ENCODE measurements at regions not wholly inside any gene's neighbourhood (a gene's known extent, or its start where the extent isn't known, plus 50 kb on each side); places are given as distances from the start of the nearest gene placed in this dataset.

DNA sequence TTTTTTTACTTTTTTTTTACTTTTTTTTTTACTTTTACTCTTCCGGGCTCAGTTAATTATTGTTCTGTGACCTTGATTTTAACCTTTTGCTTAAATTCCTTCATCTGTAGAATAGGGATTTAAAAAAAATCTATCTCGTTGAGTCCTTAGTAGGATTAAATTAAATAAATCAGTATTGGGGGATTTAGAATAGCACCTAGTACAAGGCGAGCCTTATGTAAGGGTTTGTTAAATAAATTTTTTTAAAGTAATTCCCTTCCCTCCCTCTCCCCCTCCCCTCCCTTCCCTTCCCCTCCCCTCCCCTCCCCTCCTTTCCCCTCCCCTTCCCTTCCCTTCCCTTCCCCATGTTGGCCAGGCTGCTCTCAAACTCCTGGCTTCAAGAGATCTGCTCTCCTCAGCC is 287.2 kb upstream of the KCNH8 start:
- H3K27me3 ChIP-seq (ENCODE audit: control insufficient read depth, insufficient read depth, low read length): no peaks in the 10 kb centered on the region
- intact Hi-C loops (cut with micrococcal nuclease) (no loop called here), dilution Hi-C loops (cut with HindIII; ENCODE audit: low sequenced_read_pairs, unreplicated experiment) (no loop called here), in situ Hi-C loops (cut with MboI; ENCODE audit: low sequenced_read_pairs) (no loop called here)
- H4K91ac ChIP-seq (ENCODE audit: insufficient read depth, low read depth, low read length): no peak overlapping the region
- no peaks in the 10 kb centered on the region for H4K20me1 ChIP-seq (ENCODE audit: insufficient read depth, low read length)
- H3K9me3 ChIP-seq (ENCODE audit: control insufficient read depth, insufficient read depth, low read length): peaks cover 7% of the 10 kb centered on the region; the same call in 1 of the 2 replicates
- H4K8ac ChIP-seq (ENCODE audit: low read depth in 2 of 2, low read length in 2 of 2): no peak overlapping the region
- H3K56ac ChIP-seq (ENCODE audit: extremely low read depth, insufficient read depth, low read length): no peak overlapping the region
- H2BK120ac ChIP-seq (ENCODE audit: low read depth, low read length): no peak overlapping the region
- H3K9me1 ChIP-seq (ENCODE audit: insufficient read depth, low read length): no peaks in the 10 kb centered on the region
- no peak overlapping the region for H3K23ac ChIP-seq (ENCODE audit: low read depth, low read length)
- H2BK20ac ChIP-seq (ENCODE audit: low read depth, low read length): no peak overlapping the region
- TF ChIP-seq RCOR1 (IDR thresholded peaks at IDR 0.05; ENCODE audit: insufficient replicate concordance, low read length): no peak
- TF ChIP-seq CHD1 (IDR thresholded peaks at IDR 0.05; ENCODE audit: low read depth, low read length): no peak
- TF ChIP-seq, protein P1, sequence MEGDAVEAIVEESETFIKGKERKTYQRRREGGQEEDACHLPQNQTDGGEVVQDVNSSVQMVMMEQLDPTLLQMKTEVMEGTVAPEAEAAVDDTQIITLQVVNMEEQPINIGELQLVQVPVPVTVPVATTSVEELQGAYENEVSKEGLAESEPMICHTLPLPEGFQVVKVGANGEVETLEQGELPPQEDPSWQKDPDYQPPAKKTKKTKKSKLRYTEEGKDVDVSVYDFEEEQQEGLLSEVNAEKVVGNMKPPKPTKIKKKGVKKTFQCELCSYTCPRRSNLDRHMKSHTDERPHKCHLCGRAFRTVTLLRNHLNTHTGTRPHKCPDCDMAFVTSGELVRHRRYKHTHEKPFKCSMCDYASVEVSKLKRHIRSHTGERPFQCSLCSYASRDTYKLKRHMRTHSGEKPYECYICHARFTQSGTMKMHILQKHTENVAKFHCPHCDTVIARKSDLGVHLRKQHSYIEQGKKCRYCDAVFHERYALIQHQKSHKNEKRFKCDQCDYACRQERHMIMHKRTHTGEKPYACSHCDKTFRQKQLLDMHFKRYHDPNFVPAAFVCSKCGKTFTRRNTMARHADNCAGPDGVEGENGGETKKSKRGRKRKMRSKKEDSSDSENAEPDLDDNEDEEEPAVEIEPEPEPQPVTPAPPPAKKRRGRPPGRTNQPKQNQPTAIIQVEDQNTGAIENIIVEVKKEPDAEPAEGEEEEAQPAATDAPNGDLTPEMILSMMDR (conservative IDR thresholded peaks at IDR 0.05; ENCODE audit: low read depth, low read length): no peak
- TF ChIP-seq SMC3 (IDR thresholded peaks at IDR 0.05; ENCODE audit: low read depth, low read length): no peak
- TF ChIP-seq POLR2A (IDR thresholded peaks at IDR 0.05; ENCODE audit: low read depth, low read length): no peak
- no peak overlapping the region for H2AK5ac ChIP-seq (ENCODE audit: low read depth, low read length)
- POLR2A ChIA-PET (ENCODE audit: unreplicated experiment): no interaction called here
- no peak overlapping the region for H4K5ac ChIP-seq (ENCODE audit: low read depth, low read length)
- ATAC-seq (ENCODE audit: low read depth) (no peak), DNase-seq (no peak)
- H3K18ac ChIP-seq (ENCODE audit: low read depth, low read length): no peak overlapping the region
- no TSS peak for BruUV-seq (replicated peaks)
- H3K14ac ChIP-seq (replicated peaks; ENCODE audit: low read depth, low read length): no peak overlapping the region
- H3K79me1 ChIP-seq (ENCODE audit: low read depth in 1 of 2, low read length in 2 of 2): no peaks in the 10 kb centered on the region
- H3K4me1 ChIP-seq (ENCODE audit: control insufficient read depth, insufficient read depth, low read length): no peaks in the 10 kb centered on the region
- H3K4me3 ChIP-seq (ENCODE audit: insufficient read depth, low read depth, low read length): no peak overlapping the region
- no peak overlapping the region for H3K27ac ChIP-seq (ENCODE audit: insufficient read depth, low read length)
- H2BK5ac ChIP-seq (ENCODE audit: low read depth, low read length, poor library complexity, severe bottlenecking): no peak overlapping the region
- no peak overlapping the region for H2BK15ac ChIP-seq (ENCODE audit: low read depth, low read length)
- no peak overlapping the region for H2AFZ ChIP-seq (replicated peaks; ENCODE audit: low read length, poor library complexity)
- H3K4me2 ChIP-seq (ENCODE audit: low read depth, low read length): no peak overlapping the region
- CTCF ChIA-PET: interaction anchor here (0.7 kb wide), 1 partner anchor 351 kb away, joined by 4 read pairs; no protein-coding TSS in a partner anchor
- no peak overlapping the region for H3K9ac ChIP-seq (ENCODE audit: low read depth, low read length)
- no peak overlapping the region for H3K4ac ChIP-seq (ENCODE audit: low read depth, low read length)
- no peak overlapping the region for H2AK9ac ChIP-seq (replicated peaks; ENCODE audit: low read depth, low read length, poor library complexity)
- no CpG with 5 or more reads among the region's 3 CpGs for WGBS, 2 experiments (ENCODE audit: extremely low coverage in 2 of 2, insufficient read length in 1 of 2)
- H3K36me3 ChIP-seq (ENCODE audit: control insufficient read depth, insufficient read depth, low read length): no peaks in the 10 kb centered on the region
